HG03457 (cell line): ENCODE measurements at regions not wholly inside any gene's neighbourhood (a gene's known extent, or its start where the extent isn't known, plus 50 kb on each side); places are given as distances from the start of the nearest gene placed in this dataset.
"Not testable (repeated sequence)": the region's sequence is repeated elsewhere in the genome, so short reads cannot be mapped to it uniquely, and the experiment has no call there.

Experiments used
- ATAC-seq: cut with Tn5 transposase; IDR thresholded peaks from one replicate; pipeline ENCODE4 v1.9.1; 2021; ENCODE audit warnings: moderate number of reproducible peaks; ENCODE audit not compliant: unreplicated experiment

- ATAC-seq, result no peak
Measured at GRCh38 chr7:85384392-85384791, 197.5 kb upstream of the SEMA3D start.

GRCh38 chr7:85381212-85381611 lies 194.4 kb upstream of the SEMA3D start:
- no peak for ATAC-seq

GRCh38 chr7:85376589-85376988 lies 189.7 kb upstream of the SEMA3D start:
- no peak for ATAC-seq

GRCh38 chr7:85356916-85357315 lies 170.1 kb upstream of the SEMA3D start:
- ATAC-seq, result no peak

GRCh38 chr7:85343484-85343883 lies 156.6 kb upstream of the SEMA3D start:
- peak; percentile 61 for ATAC-seq

- ATAC-seq, result no peak
Measured at GRCh38 chr7:85342781-85343180, 155.9 kb upstream of the SEMA3D start.

- ATAC-seq, result no peak
Measured at GRCh38 chr7:85341973-85342372, 155.1 kb upstream of the SEMA3D start.

GRCh38 chr7:85341121-85341520 lies 154.3 kb upstream of the SEMA3D start:
- ATAC-seq, result no peak

GRCh38 chr7:85336086-85336485 lies 149.2 kb upstream of the SEMA3D start:
- ATAC-seq, result no peak

GRCh38 chr7:85335113-85335512 lies 148.3 kb upstream of the SEMA3D start:
- ATAC-seq, result not testable (repeated sequence)

- ATAC-seq, result no peak
Measured at GRCh38 chr7:85328456-85328998, 141.7 kb upstream of the SEMA3D start.

- no peak for ATAC-seq
Measured at GRCh38 chr7:85324145-85324799, 137.4 kb upstream of the SEMA3D start.

GRCh38 chr7:85322252-85322651 lies 135.4 kb upstream of the SEMA3D start:
- no peak for ATAC-seq

- no peak for ATAC-seq
Measured at GRCh38 chr7:85320699-85321476, 134.0 kb upstream of the SEMA3D start.

- ATAC-seq, result no peak
Measured at GRCh38 chr7:85316489-85316888, 129.6 kb upstream of the SEMA3D start.

- ATAC-seq, result no peak
Measured at GRCh38 chr7:85310301-85310700, 123.4 kb upstream of the SEMA3D start.

GRCh38 chr7:85306115-85306514 lies 119.3 kb upstream of the SEMA3D start:
- no peak for ATAC-seq

GRCh38 chr7:85294176-85294575 lies 107.3 kb upstream of the SEMA3D start:
- no peak for ATAC-seq

- peak; percentile 60 for ATAC-seq
Measured at GRCh38 chr7:85292908-85293576, 106.2 kb upstream of the SEMA3D start.

- no peak for ATAC-seq
Measured at GRCh38 chr7:85290269-85290668, 103.4 kb upstream of the SEMA3D start.

GRCh38 chr7:85289279-85289678 lies 102.4 kb upstream of the SEMA3D start:
- no peak for ATAC-seq
